Suprapubic skin (tissue), 4 donors: ENCODE measurements at regions not wholly inside any gene's neighbourhood (a gene's known extent, or its start where the extent isn't known, plus 50 kb on each side); places are given as distances from the start of the nearest gene placed in this dataset.

Experiments used
- DNase-seq, 2 donors: peaks; one replicate each; pipeline ENCODE4 v3.0.0-alpha.2; 2019; ENCODE audit warnings: low spot score in 2 of 2
- H3K27ac ChIP-seq: fragments of 200-600 bp; sonication (generic); one replicate; pipeline ENCODE4 v1.5.1; 2019
- H3K27me3 ChIP-seq: fragments of 200-600 bp; sonication (generic); one replicate; pipeline ENCODE4 v1.5.1; 2019
- H3K36me3 ChIP-seq: fragments of 200-600 bp; sonication (generic); one replicate; pipeline ENCODE4 v1.5.1; 2019
- H3K4me1 ChIP-seq: fragments of 200-600 bp; sonication (generic); one replicate; pipeline ENCODE4 v1.5.1; 2019
- H3K4me3 ChIP-seq: fragments of 200-600 bp; sonication (generic); one replicate; pipeline ENCODE4 v1.5.1; 2019; ENCODE audit warnings: mild to moderate bottlenecking
- H3K9me3 ChIP-seq: fragments of 200-600 bp; sonication (generic); one replicate; pipeline ENCODE4 v1.5.1; 2019
- EP300 ChIP-seq: sonication (generic); formaldehyde crosslinking; IDR thresholded peaks from one replicate; pipeline ENCODE4 v1.6.1; 2017; ENCODE audit warnings: antibody characterized with exemption
- POLR2A ChIP-seq, 2 donors: fragments of 450-650 bp; IDR thresholded peaks; one replicate each; pipeline ENCODE4 v1.6.1; 2017; ENCODE audit warnings: antibody characterized with exemption in 2 of 2, mild to moderate bottlenecking in 2 of 2, moderate library complexity in 2 of 2
- POLR2AphosphoS5 ChIP-seq, 3 donors: sonication (generic); formaldehyde crosslinking; IDR thresholded peaks; one replicate each; pipeline ENCODE4 v1.6.1; 2017; ENCODE audit warnings: antibody characterized with exemption in 3 of 3
- WGBS: methylation state at CpG from one replicate; pipeline ENCODE4 v1.1.5; 2018; 5-methylcytosine and 5-hydroxymethylcytosine counted together
- TF ChIP-seq, protein P1 (sequence below), 2 donors: fragments of 200-600 bp in 1 of 2; fragments of 450-650 bp in 1 of 2; sonication (generic) in 1 of 2; IDR thresholded peaks; one replicate each; pipeline ENCODE4 v1.5.1; 2016 to 2019; ENCODE audit warnings: antibody characterized with exemption in 2 of 2, mild to moderate bottlenecking in 1 of 2, moderate library complexity in 1 of 2

DNA sequence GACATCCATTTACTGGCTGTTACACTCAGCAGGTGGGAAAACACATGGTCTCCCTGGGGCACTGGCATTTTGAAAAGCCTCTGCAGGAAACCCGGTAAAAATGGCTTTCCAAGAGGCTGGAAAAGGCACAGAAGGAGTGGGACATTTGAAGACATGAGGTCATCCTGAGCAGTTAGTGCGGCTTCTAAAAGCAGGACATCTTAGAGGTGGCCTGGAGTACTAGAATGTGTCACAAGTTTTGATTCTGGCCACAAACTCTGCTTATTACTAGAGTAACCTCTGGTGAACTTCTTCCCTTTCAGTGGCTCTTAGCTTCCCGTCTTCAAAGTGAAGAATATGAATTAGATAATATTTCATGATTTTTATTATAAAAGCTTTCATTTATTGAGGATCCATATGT is 423.0 kb upstream of the BRINP1 start:
- Histone ChIP-seq H3K4me3 (no peak overlapping the region), H3K27me3 (no peaks in the 10 kb centered on the region), H3K4me1 (no peaks in the 10 kb centered on the region), H3K27ac (no peak overlapping the region), H3K9me3 (no peaks in the 10 kb centered on the region), H3K36me3 (no peaks in the 10 kb centered on the region)
- no peak for DNase-seq
- TF ChIP-seq POLR2AphosphoS5 (IDR thresholded peaks at IDR 0.05) (no peak), POLR2A (IDR thresholded peaks at IDR 0.05) (no peak), EP300 (no peak)
- TF ChIP-seq, protein P1, sequence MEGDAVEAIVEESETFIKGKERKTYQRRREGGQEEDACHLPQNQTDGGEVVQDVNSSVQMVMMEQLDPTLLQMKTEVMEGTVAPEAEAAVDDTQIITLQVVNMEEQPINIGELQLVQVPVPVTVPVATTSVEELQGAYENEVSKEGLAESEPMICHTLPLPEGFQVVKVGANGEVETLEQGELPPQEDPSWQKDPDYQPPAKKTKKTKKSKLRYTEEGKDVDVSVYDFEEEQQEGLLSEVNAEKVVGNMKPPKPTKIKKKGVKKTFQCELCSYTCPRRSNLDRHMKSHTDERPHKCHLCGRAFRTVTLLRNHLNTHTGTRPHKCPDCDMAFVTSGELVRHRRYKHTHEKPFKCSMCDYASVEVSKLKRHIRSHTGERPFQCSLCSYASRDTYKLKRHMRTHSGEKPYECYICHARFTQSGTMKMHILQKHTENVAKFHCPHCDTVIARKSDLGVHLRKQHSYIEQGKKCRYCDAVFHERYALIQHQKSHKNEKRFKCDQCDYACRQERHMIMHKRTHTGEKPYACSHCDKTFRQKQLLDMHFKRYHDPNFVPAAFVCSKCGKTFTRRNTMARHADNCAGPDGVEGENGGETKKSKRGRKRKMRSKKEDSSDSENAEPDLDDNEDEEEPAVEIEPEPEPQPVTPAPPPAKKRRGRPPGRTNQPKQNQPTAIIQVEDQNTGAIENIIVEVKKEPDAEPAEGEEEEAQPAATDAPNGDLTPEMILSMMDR (IDR thresholded peaks at IDR 0.05), result no peak
- 74% methylated on average over 3 of the region's 3 CpGs for WGBS

DNA sequence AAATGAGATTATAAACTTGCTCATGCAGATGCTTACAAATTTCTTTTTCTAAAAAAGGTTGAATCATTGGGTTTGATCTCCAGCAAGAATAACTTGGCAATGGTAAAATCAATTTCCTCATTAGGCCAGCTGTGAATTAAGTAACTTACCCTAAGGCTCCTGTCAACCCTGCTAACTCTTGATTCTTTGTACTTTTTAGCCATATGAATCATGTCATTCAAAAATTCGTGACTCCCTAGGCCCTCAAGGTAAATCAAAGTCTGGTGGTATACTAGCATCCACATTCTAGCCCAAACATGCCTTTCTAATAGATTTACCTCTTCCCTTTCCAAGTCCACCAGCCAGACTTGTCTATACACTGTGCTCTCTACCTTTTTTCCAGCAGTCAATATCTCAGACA is 420.8 kb upstream of the BRINP1 start:
- WGBS, result 42% methylated on average over 1 of the region's 1 CpG
- no peak for DNase-seq
- Histone ChIP-seq H3K4me3 (no peak overlapping the region), H3K36me3 (no peaks in the 10 kb centered on the region), H3K27ac (no peak overlapping the region), H3K9me3 (no peaks in the 10 kb centered on the region), H3K27me3 (no peaks in the 10 kb centered on the region), H3K4me1 (no peaks in the 10 kb centered on the region)
- no peak for TF ChIP-seq EP300
- TF ChIP-seq POLR2AphosphoS5 (IDR thresholded peaks at IDR 0.05), result no peak
- TF ChIP-seq POLR2A (IDR thresholded peaks at IDR 0.05), result no peak
- TF ChIP-seq, protein P1 (IDR thresholded peaks at IDR 0.05), result no peak

DNA sequence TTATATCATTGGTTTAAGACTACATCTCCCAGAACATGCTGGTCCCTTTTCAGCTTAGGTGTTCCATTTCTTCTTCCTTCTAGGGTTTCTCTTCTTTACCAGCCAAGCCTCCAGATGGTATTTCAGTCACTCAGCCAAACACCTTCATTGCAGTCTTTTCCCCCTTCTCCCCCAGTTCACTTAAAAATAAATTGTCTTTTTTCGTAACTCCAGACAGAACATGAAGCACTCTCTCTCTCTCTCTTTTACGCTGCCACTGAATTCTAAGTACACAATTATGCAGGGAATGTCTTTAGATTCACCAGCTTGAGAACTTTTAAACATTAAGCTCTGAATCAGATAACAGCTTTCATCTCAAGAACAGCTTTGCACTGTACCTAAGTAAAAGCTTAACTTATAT is 419.7 kb upstream of the BRINP1 start:
- H3K9me3 ChIP-seq, result no peaks in the 10 kb centered on the region
- H3K4me3 ChIP-seq, result no peak overlapping the region
- no peak for DNase-seq
- no peak for TF ChIP-seq POLR2A (IDR thresholded peaks at IDR 0.05)
- no peak for TF ChIP-seq POLR2AphosphoS5 (IDR thresholded peaks at IDR 0.05)
- no peak for TF ChIP-seq EP300
- TF ChIP-seq, protein P1 (IDR thresholded peaks at IDR 0.05), result no peak
- no peaks in the 10 kb centered on the region for H3K36me3 ChIP-seq
- H3K27ac ChIP-seq, result no peak overlapping the region
- H3K27me3 ChIP-seq, result no peaks in the 10 kb centered on the region
- no peaks in the 10 kb centered on the region for H3K4me1 ChIP-seq
- WGBS, result 57% methylated on average over 2 of the region's 2 CpGs

DNA sequence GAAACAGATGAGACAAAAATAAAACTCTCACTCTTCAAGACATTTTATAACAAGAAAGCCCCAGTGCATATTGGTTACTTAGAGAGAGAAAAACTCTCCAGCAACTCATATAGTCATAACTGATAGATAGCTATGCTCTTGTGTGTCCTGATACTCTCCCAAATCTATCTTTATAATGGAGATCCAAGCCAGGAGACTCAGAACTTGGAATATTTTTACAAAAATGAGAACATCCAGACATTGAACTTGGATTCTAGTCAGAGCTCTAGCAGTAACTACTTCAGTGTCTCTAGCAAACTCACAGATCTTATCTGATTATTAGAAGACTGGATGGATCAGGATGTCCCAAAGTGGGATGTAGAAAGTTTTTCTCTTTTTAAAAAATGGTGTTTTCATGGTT is 412.7 kb upstream of the BRINP1 start:
- no peak overlapping the region for H3K27ac ChIP-seq
- no peaks in the 10 kb centered on the region for H3K36me3 ChIP-seq
- no peaks in the 10 kb centered on the region for H3K4me1 ChIP-seq
- no peak overlapping the region for H3K4me3 ChIP-seq
- TF ChIP-seq POLR2AphosphoS5 (IDR thresholded peaks at IDR 0.05), result no peak
- no peak for DNase-seq
- no peaks in the 10 kb centered on the region for H3K9me3 ChIP-seq
- H3K27me3 ChIP-seq, result no peaks in the 10 kb centered on the region

DNA sequence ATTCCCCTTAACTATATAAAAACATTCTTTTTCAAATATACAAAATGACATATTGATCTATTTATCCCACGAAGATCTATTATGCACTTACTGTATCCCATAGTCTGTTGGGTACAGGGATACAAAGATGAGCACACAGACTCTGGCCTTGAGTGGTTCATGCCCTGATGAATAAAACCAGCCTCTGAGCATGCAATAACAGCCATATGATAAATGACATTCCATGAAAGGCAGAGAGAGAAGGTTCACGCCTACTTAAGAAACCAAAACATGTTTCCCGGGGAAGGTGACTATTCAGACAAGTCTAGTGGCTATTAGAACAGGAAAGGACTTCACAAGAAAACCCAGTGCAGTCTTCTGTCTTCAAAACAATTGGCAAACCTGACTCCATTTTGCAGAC is 406.2 kb upstream of the BRINP1 start:
- H3K9me3 ChIP-seq, result no peaks in the 10 kb centered on the region
- no peaks in the 10 kb centered on the region for H3K36me3 ChIP-seq
- no peak for DNase-seq
- H3K4me3 ChIP-seq, result no peak overlapping the region
- no peaks in the 10 kb centered on the region for H3K4me1 ChIP-seq
- H3K27me3 ChIP-seq, result no peaks in the 10 kb centered on the region
- TF ChIP-seq, protein P1 (IDR thresholded peaks at IDR 0.05), result no peak
- TF ChIP-seq EP300, result no peak
- TF ChIP-seq POLR2AphosphoS5 (IDR thresholded peaks at IDR 0.05), result no peak
- no peak for TF ChIP-seq POLR2A (IDR thresholded peaks at IDR 0.05)
- no peak overlapping the region for H3K27ac ChIP-seq
- whole genome bisulfite sequencing, result 74% methylated on average over 3 of the region's 3 CpGs

DNA sequence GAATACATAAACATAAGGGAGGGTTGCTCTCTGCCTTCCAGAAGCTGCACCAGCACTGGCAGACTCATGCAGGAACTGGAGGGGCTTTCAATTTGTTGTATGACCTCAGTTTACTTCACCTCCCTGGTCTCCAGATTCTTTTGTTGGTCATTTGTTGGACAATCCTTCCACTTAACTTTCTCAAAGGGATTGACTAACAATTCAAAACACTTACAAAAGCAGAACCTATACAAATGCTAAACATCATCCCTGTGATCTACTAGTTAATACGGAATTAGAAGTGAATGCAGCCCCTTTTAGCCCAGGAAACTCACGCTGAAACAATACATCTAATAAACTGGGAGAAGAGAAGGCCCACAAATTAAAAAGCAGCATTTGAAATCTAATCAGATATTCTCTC is 404.6 kb upstream of the BRINP1 start:
- H3K27me3 ChIP-seq, result no peaks in the 10 kb centered on the region
- 58% methylated on average over 2 of the region's 2 CpGs for WGBS
- no peaks in the 10 kb centered on the region for H3K9me3 ChIP-seq
- DNase-seq, result no peak
- H3K36me3 ChIP-seq, result no peaks in the 10 kb centered on the region
- no peak overlapping the region for H3K4me3 ChIP-seq
- no peaks in the 10 kb centered on the region for H3K4me1 ChIP-seq
- TF ChIP-seq POLR2A (IDR thresholded peaks at IDR 0.05) (no peak), POLR2AphosphoS5 (IDR thresholded peaks at IDR 0.05) (no peak), EP300 (no peak)
- TF ChIP-seq, protein P1 (IDR thresholded peaks at IDR 0.05), result no peak
- no peak overlapping the region for H3K27ac ChIP-seq
